Liver (tissue), 8 donors: ENCODE measurements at regions not wholly inside any gene's neighbourhood (a gene's known extent, or its start where the extent isn't known, plus 50 kb on each side); places are given as distances from the start of the nearest gene placed in this dataset.

Experiments used
- DNase-seq: peaks from one replicate; pipeline ENCODE4 v3.0.0-alpha.2; 2017; ENCODE audit warnings: low spot score
- H3K27ac ChIP-seq, 2 donors: one replicate each; pipeline ENCODE4 v1.7.0; 2013; ENCODE audit warnings: inconsistent platforms in 2 of 2, low read length in 2 of 2, control low read depth in 1 of 2, low read depth in 1 of 2, mild to moderate bottlenecking in 1 of 2
- H3K27me3 ChIP-seq, 4 donors: one replicate each; pipeline versions ENCODE4 v1.6.1 to v1.7.0; 2013; ENCODE audit warnings: low read length in 3 of 4, inconsistent platforms in 1 of 4, mild to moderate bottlenecking in 1 of 4, moderate library complexity in 1 of 4; ENCODE audit not compliant: control insufficient read depth in 4 of 4, insufficient read depth in 4 of 4
- H3K36me3 ChIP-seq, 4 donors: one replicate each; pipeline versions ENCODE4 v1.6.1 to v1.7.0; 2013; ENCODE audit warnings: low read length in 3 of 4, mild to moderate bottlenecking in 3 of 4, low read depth in 1 of 4, moderate library complexity in 1 of 4; ENCODE audit not compliant: control insufficient read depth in 4 of 4, insufficient read depth in 3 of 4
- H3K4me1 ChIP-seq, 4 donors: one replicate each; pipeline versions ENCODE4 v1.6.1 to v1.7.0; 2013; ENCODE audit warnings: low read length in 3 of 4, mild to moderate bottlenecking in 3 of 4, moderate library complexity in 1 of 4; ENCODE audit not compliant: control insufficient read depth in 4 of 4, insufficient read depth in 4 of 4
- H3K4me3 ChIP-seq, 3 donors: one replicate each; pipeline versions ENCODE4 v1.6.1 to v1.7.0; 2013; ENCODE audit warnings: low read length in 3 of 3, control low read depth in 1 of 3, low read depth in 1 of 3, mild to moderate bottlenecking in 1 of 3
- H3K9ac ChIP-seq, 2 donors: one replicate each; pipeline ENCODE4 v1.7.0; 2013; ENCODE audit warnings: low read length in 2 of 2, mild to moderate bottlenecking in 2 of 2, moderate library complexity in 2 of 2, control low read depth in 1 of 2, low read depth in 1 of 2
- H3K9me3 ChIP-seq, 4 donors: one replicate each; pipeline versions ENCODE4 v1.6.1 to v1.7.0; 2013; ENCODE audit warnings: low read length in 3 of 4; ENCODE audit not compliant: control insufficient read depth in 4 of 4
- CTCF ChIP-seq: fragments of 150-350 bp; IDR thresholded peaks from 2 replicates; pipeline ENCODE4 v1.5.1; 2017; ENCODE audit warnings: improper control_type of control experiment, low read depth, low read length; ENCODE audit not compliant: missing input control
- EGR1 ChIP-seq, 2 donors: IDR thresholded peaks; 2 replicates each; pipeline ENCODE4 v1.6.1; 2016 to 2018; ENCODE audit warnings: antibody characterized with exemption in 2 of 2, low read depth in 2 of 2
- FOXA1 ChIP-seq: IDR thresholded peaks from 2 replicates; pipeline ENCODE4 v1.6.1; 2016; ENCODE audit warnings: antibody characterized with exemption
- FOXA2 ChIP-seq: IDR thresholded peaks from 2 replicates; pipeline ENCODE4 v1.6.1; 2016; ENCODE audit warnings: antibody characterized with exemption
- GABPA ChIP-seq, 2 donors: IDR thresholded peaks in 1 of 2; conservative IDR thresholded peaks in 1 of 2; 2 replicates each; pipeline ENCODE4 v1.6.1; 2016; ENCODE audit warnings: antibody characterized with exemption in 2 of 2, mild to moderate bottlenecking in 1 of 2, moderate library complexity in 1 of 2
- HNF4A ChIP-seq, 2 donors: conservative IDR thresholded peaks; 2 replicates each; pipeline ENCODE4 v1.6.1; 2016; ENCODE audit warnings: antibody characterized with exemption in 2 of 2, mild to moderate bottlenecking in 2 of 2
- HNF4G ChIP-seq: IDR thresholded peaks from 2 replicates; pipeline ENCODE4 v1.6.1; 2016; ENCODE audit warnings: antibody characterized with exemption
- JUND ChIP-seq, 2 donors: IDR thresholded peaks; 2 replicates each; pipeline ENCODE4 v1.6.1; 2016; ENCODE audit warnings: antibody characterized with exemption in 2 of 2
- NR2F2 ChIP-seq: IDR thresholded peaks from 2 replicates; pipeline ENCODE4 v1.6.1; 2016; ENCODE audit warnings: antibody characterized with exemption
- RAD21 ChIP-seq, 2 donors: IDR thresholded peaks; 2 replicates each; pipeline ENCODE4 v1.6.1; 2016; ENCODE audit warnings: antibody characterized with exemption in 2 of 2, mild to moderate bottlenecking in 2 of 2
- RXRA ChIP-seq, 2 donors: IDR thresholded peaks; 2 replicates each; pipeline ENCODE4 v1.6.1; 2017 to 2018; ENCODE audit warnings: antibody characterized with exemption in 2 of 2, mild to moderate bottlenecking in 1 of 2
- TAF1 ChIP-seq: conservative IDR thresholded peaks from 2 replicates; pipeline ENCODE4 v1.6.1; 2016; ENCODE audit warnings: antibody characterized with exemption, mild to moderate bottlenecking
- ZBTB33 ChIP-seq: IDR thresholded peaks from 2 replicates; pipeline ENCODE4 v1.6.1; 2016; ENCODE audit warnings: antibody characterized with exemption
- WGBS: extraction: QIAGEN DNeasy Blood & Tissue Kit; methylation state at CpG from one replicate; pipeline ENCODE4 v1.1.7; 2013; 5-methylcytosine and 5-hydroxymethylcytosine counted together
- TF ChIP-seq, protein P1 (sequence below): IDR thresholded peaks from 2 replicates; pipeline ENCODE4 v1.6.1; 2016; ENCODE audit warnings: antibody characterized with exemption
- TF ChIP-seq, protein P2 (sequence below): IDR thresholded peaks from 2 replicates; pipeline ENCODE4 v1.6.1; 2016; ENCODE audit warnings: antibody characterized with exemption, mild to moderate bottlenecking
- TF ChIP-seq, protein P3 (sequence below): IDR thresholded peaks from 2 replicates; pipeline ENCODE4 v1.6.1; 2016; ENCODE audit warnings: antibody characterized with exemption
- donor health status: healthy.
- donor health status: healthy.
- donor health status: healthy.
- donor health status: healthy.
- donor health status: healthy.

- Histone ChIP-seq H3K27me3 (no peaks in the 10 kb centered on the region), H3K36me3 (no peaks in the 10 kb centered on the region), H3K9me3 (no peaks in the 10 kb centered on the region), H3K4me3 (no peak overlapping the region), H3K27ac (no peak overlapping the region), H3K9ac (no peak overlapping the region), H3K4me1 (no peaks in the 10 kb centered on the region)
- no peak for DNase-seq
- no peak for TF ChIP-seq JUND (IDR thresholded peaks at IDR 0.05)
- TF ChIP-seq ZBTB33 = no peak
- no peak for TF ChIP-seq CTCF
- TF ChIP-seq, protein P1, sequence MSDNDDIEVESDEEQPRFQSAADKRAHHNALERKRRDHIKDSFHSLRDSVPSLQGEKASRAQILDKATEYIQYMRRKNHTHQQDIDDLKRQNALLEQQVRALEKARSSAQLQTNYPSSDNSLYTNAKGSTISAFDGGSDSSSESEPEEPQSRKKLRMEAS = no peak
- TF ChIP-seq NR2F2 = no peak
- TF ChIP-seq GABPA (IDR thresholded peaks at IDR 0.05 in 1 of 2, conservative IDR thresholded peaks at IDR 0.05 in 1 of 2) = no peak
- TF ChIP-seq RXRA (IDR thresholded peaks at IDR 0.05) = no peak
- TF ChIP-seq EGR1 (IDR thresholded peaks at IDR 0.05; ENCODE audit: low read depth in 2 of 2) = no peak
- no peak for TF ChIP-seq FOXA1
- no peak for TF ChIP-seq TAF1
- TF ChIP-seq HNF4A (conservative IDR thresholded peaks at IDR 0.05) = no peak
- no peak for TF ChIP-seq HNF4G
- TF ChIP-seq, protein P2, sequence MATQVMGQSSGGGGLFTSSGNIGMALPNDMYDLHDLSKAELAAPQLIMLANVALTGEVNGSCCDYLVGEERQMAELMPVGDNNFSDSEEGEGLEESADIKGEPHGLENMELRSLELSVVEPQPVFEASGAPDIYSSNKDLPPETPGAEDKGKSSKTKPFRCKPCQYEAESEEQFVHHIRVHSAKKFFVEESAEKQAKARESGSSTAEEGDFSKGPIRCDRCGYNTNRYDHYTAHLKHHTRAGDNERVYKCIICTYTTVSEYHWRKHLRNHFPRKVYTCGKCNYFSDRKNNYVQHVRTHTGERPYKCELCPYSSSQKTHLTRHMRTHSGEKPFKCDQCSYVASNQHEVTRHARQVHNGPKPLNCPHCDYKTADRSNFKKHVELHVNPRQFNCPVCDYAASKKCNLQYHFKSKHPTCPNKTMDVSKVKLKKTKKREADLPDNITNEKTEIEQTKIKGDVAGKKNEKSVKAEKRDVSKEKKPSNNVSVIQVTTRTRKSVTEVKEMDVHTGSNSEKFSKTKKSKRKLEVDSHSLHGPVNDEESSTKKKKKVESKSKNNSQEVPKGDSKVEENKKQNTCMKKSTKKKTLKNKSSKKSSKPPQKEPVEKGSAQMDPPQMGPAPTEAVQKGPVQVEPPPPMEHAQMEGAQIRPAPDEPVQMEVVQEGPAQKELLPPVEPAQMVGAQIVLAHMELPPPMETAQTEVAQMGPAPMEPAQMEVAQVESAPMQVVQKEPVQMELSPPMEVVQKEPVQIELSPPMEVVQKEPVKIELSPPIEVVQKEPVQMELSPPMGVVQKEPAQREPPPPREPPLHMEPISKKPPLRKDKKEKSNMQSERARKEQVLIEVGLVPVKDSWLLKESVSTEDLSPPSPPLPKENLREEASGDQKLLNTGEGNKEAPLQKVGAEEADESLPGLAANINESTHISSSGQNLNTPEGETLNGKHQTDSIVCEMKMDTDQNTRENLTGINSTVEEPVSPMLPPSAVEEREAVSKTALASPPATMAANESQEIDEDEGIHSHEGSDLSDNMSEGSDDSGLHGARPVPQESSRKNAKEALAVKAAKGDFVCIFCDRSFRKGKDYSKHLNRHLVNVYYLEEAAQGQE = no peak
These were observed 818.6 kb downstream of the SUCLG1 start for GRCh38 chr2:83640506-83640905.

GRCh38 chr2:83633423-83633822 lies 825.7 kb downstream of the SUCLG1 start:
- WGBS = 59% methylated on average over 2 of the region's 2 CpGs
- Histone ChIP-seq H3K27ac (no peak overlapping the region), H3K9me3 (no peaks in the 10 kb centered on the region), H3K36me3 (no peaks in the 10 kb centered on the region), H3K9ac (no peak overlapping the region), H3K4me3 (no peak overlapping the region), H3K27me3 (no peaks in the 10 kb centered on the region), H3K4me1 (no peaks in the 10 kb centered on the region)
- DNase-seq = no peak
- TF ChIP-seq GABPA (IDR thresholded peaks at IDR 0.05 in 1 of 2, conservative IDR thresholded peaks at IDR 0.05 in 1 of 2) (no peak), NR2F2 (no peak), TAF1 (no peak), RAD21 (IDR thresholded peaks at IDR 0.05) (no peak), RXRA (IDR thresholded peaks at IDR 0.05) (no peak), FOXA2 (no peak), FOXA1 (no peak), CTCF (no peak), ZBTB33 (no peak)
- TF ChIP-seq, protein P2 = no peak
- TF ChIP-seq, protein P3, sequence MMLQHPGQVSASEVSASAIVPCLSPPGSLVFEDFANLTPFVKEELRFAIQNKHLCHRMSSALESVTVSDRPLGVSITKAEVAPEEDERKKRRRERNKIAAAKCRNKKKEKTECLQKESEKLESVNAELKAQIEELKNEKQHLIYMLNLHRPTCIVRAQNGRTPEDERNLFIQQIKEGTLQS = no peak
